ENCODE measurements at regions not wholly inside any gene's neighbourhood (a gene's known extent, or its start where the extent isn't known, plus 50 kb on each side); places are given as distances from the start of the nearest gene placed in this dataset.

DNA sequence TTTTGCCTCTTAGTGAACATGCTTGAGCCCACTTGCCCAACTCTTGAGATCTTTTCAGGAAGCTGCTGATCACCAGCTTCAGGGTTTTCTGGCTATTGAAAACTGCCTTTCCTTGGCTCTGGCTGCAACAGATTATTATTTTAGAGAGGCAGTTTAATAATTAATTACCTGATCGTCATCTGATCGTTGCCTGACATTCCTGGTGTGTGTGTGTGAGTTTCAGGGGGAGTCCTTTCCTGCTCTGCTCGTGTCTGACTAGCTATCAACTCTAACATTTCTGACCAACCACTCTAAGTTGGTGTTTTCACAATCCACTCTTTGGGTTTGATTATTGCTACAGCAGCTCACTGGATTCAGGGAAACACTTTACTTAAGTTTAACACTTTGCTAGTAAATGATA is 84.3 kb upstream of the SPATA16 start:
- Histone ChIP-seq H2AFZ (ENCODE audit: control insufficient read depth, low read length) (no peak overlapping the region), H3K9me1 (ENCODE audit: control insufficient read depth, extremely low read depth, insufficient read depth, low read length) (no peaks in the 10 kb centered on the region), H3K79me2 (ENCODE audit: control insufficient read depth, insufficient read depth, low read length) (no peaks in the 10 kb centered on the region), H3K4me3 (ENCODE audit: control insufficient read depth in 2 of 3, extremely low read depth in 1 of 3, insufficient read depth in 2 of 3, low read depth in 1 of 3, low read length in 3 of 3) (no peak overlapping the region), H3K9me3 (ENCODE audit: control insufficient read depth, low read depth, low read length) (no peaks in the 10 kb centered on the region), H3K36me3 (ENCODE audit: control insufficient read depth in 2 of 2, extremely low read depth in 1 of 2, insufficient read depth in 2 of 2, low read length in 2 of 2) (no peaks in the 10 kb centered on the region), H3K4me1 (ENCODE audit: control insufficient read depth, extremely low read depth, insufficient read depth, low read length) (no peaks in the 10 kb centered on the region), H3K4me2 (ENCODE audit: control insufficient read depth, extremely low read depth, insufficient read depth, low read depth, low read length) (no peak overlapping the region), H4K20me1 (ENCODE audit: control insufficient read depth, extremely low read depth, insufficient read depth, low read length) (no peaks in the 10 kb centered on the region), H3K27ac (ENCODE audit: control insufficient read depth, insufficient read depth, low read length) (no peak overlapping the region), H3K27me3 (ENCODE audit: control insufficient read depth, extremely low read depth, insufficient read depth, low read length) (no peaks in the 10 kb centered on the region), H3K9ac (ENCODE audit: control insufficient read depth, extremely low read depth, insufficient read depth, low read length) (no peak overlapping the region)
- TF ChIP-seq EZH2 (IDR thresholded peaks at IDR 0.05; ENCODE audit: low read length), result no peak
- TF ChIP-seq CTCF (optimal IDR thresholded peaks at IDR 0.05 in 1 of 3, IDR thresholded peaks at IDR 0.05 in 1 of 3, conservative IDR thresholded peaks at IDR 0.05 in 1 of 3; ENCODE audit: extremely low read depth in 1 of 3, insufficient read depth in 2 of 3, low read length in 3 of 3), result no peak
- dilution Hi-C loops (cut with MboI; ENCODE audit: extremely low pct_ligation_motif_present, low sequenced_read_pairs), result no loop called here
- FAIRE-seq (no peak), DNase-seq (ENCODE audit: low read depth, low spot score) (no peak)

DNA sequence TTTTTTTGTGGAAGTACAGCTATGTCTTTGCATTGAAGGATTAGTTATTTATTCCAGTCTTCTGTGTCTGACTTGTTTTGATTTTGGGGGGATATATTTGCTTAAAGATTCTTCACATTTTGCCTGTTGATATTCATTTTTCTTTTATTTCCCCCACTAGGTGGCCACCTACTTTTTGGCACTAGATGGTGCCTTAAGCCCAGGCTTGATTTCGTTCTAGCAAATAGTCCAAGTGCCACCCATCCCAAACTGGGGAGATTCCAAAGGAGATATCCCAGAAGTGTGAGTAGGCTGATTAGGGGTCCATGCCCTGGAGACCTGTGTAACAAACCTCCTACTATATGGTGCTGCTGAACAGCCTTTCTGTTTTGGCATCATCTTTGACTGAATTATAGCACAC is 80.0 kb upstream of the SPATA16 start:
- Histone ChIP-seq H4K20me1 (ENCODE audit: control insufficient read depth, extremely low read depth, insufficient read depth, low read length) (no peaks in the 10 kb centered on the region), H3K27ac (ENCODE audit: control insufficient read depth, insufficient read depth, low read length) (no peak overlapping the region), H3K9ac (ENCODE audit: control insufficient read depth, extremely low read depth, insufficient read depth, low read length) (no peak overlapping the region), H2AFZ (ENCODE audit: control insufficient read depth, low read length) (no peak overlapping the region), H3K4me3 (ENCODE audit: control insufficient read depth in 2 of 3, extremely low read depth in 1 of 3, insufficient read depth in 2 of 3, low read depth in 1 of 3, low read length in 3 of 3) (no peak overlapping the region), H3K9me1 (ENCODE audit: control insufficient read depth, extremely low read depth, insufficient read depth, low read length) (no peaks in the 10 kb centered on the region), H3K9me3 (ENCODE audit: control insufficient read depth, low read depth, low read length) (no peaks in the 10 kb centered on the region), H3K27me3 (ENCODE audit: control insufficient read depth, extremely low read depth, insufficient read depth, low read length) (no peaks in the 10 kb centered on the region), H3K36me3 (ENCODE audit: control insufficient read depth in 2 of 2, extremely low read depth in 1 of 2, insufficient read depth in 2 of 2, low read length in 2 of 2) (no peaks in the 10 kb centered on the region), H3K4me1 (ENCODE audit: control insufficient read depth, extremely low read depth, insufficient read depth, low read length) (no peaks in the 10 kb centered on the region), H3K4me2 (ENCODE audit: control insufficient read depth, extremely low read depth, insufficient read depth, low read depth, low read length) (no peak overlapping the region), H3K79me2 (ENCODE audit: control insufficient read depth, insufficient read depth, low read length) (no peaks in the 10 kb centered on the region)
- dilution Hi-C loops (cut with MboI; ENCODE audit: extremely low pct_ligation_motif_present, low sequenced_read_pairs), result no loop called here
- TF ChIP-seq CTCF (optimal IDR thresholded peaks at IDR 0.05 in 1 of 3, IDR thresholded peaks at IDR 0.05 in 1 of 3, conservative IDR thresholded peaks at IDR 0.05 in 1 of 3; ENCODE audit: extremely low read depth in 1 of 3, insufficient read depth in 2 of 3, low read length in 3 of 3) (peak in 2 of 3 experiments; percentile 9 to 41), EZH2 (IDR thresholded peaks at IDR 0.05; ENCODE audit: low read length) (no peak)
- FAIRE-seq (no peak), DNase-seq (ENCODE audit: low read depth, low spot score) (no peak)
